ENCODE measurements at regions not wholly inside any gene's neighbourhood (a gene's known extent, or its start where the extent isn't known, plus 50 kb on each side); places are given as distances from the start of the nearest gene placed in this dataset.

DNA sequence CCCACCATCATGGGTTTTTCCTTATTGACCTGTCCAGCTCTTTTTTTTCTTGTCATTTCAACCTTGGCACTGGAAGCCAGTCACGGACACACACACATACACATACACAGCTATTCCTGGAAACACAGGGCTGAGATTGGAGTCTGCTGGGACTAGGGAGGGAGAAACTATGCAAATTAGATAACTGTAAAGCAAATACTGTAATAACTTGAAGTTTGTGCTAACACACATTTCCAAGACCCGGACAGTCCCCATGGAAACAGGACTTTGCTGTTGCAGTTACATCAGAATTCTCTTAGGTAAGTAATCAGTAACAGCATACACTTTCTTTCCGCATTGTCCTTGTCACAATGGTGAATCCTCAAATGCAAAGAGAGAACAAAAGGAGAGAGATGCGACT, 304.4 kb downstream of the KBTBD8 start:
- WGBS, 2 experiments (ENCODE audit: insufficient coverage in 1 of 2, insufficient read length in 1 of 2): 71 to 76% methylated on average over 1 to 3 of the region's 4 CpGs
- no peak for DNase-seq
- Histone ChIP-seq H3K4me1 (ENCODE audit: control insufficient read depth, insufficient read depth, low read length) (peaks cover 7% of the 10 kb centered on the region), H3K27ac (ENCODE audit: low read depth, low read length) (no peak overlapping the region), H3K9ac (ENCODE audit: extremely low read depth, low read length, poor library complexity, severe bottlenecking) (no peak overlapping the region), H3K9me3 (ENCODE audit: control insufficient read depth, low read length) (no peaks in the 10 kb centered on the region), H3K4me3 (ENCODE audit: low read length) (no peak overlapping the region), H3K36me3 (ENCODE audit: control insufficient read depth, insufficient read depth, low read length) (no peaks in the 10 kb centered on the region), H3K27me3 (ENCODE audit: control insufficient read depth, insufficient read depth, low read length, poor library complexity, severe bottlenecking) (no peaks in the 10 kb centered on the region)
- Mint-ChIP-seq H3K4me1 (peaks cover 11% of the 10 kb centered on the region), H3K9me3 (no peaks in the 10 kb centered on the region), H3K27ac (no peak overlapping the region), H3K4me3 (no peak overlapping the region), H3K27me3 (ENCODE audit: insufficient read depth) (no peaks in the 10 kb centered on the region), H3K36me3 (ENCODE audit: low read depth) (no peaks in the 10 kb centered on the region)
- TF ChIP-seq, protein P1, sequence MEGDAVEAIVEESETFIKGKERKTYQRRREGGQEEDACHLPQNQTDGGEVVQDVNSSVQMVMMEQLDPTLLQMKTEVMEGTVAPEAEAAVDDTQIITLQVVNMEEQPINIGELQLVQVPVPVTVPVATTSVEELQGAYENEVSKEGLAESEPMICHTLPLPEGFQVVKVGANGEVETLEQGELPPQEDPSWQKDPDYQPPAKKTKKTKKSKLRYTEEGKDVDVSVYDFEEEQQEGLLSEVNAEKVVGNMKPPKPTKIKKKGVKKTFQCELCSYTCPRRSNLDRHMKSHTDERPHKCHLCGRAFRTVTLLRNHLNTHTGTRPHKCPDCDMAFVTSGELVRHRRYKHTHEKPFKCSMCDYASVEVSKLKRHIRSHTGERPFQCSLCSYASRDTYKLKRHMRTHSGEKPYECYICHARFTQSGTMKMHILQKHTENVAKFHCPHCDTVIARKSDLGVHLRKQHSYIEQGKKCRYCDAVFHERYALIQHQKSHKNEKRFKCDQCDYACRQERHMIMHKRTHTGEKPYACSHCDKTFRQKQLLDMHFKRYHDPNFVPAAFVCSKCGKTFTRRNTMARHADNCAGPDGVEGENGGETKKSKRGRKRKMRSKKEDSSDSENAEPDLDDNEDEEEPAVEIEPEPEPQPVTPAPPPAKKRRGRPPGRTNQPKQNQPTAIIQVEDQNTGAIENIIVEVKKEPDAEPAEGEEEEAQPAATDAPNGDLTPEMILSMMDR (conservative IDR thresholded peaks at IDR 0.05): no peak

DNA sequence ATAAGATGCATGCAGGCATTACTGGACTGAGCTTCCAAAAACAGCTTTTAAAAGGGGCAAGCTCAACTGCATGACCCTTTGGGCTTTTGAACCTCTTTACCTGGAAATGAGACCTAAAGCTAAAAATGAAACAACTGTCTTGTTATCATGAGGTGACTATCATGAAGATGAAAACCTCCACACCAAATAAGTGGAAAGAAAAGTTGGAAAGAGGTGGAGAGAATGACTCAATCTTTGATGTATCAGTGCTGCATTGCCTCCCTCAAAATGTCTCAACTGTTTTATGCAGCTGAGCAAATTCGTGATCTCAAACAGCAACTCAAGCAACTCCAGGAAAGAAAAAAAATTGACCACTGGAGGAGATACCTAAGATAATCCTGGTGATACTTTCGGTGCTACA, 307.1 kb downstream of the KBTBD8 start:
- H3K27ac Mint-ChIP-seq: no peak overlapping the region
- no peak overlapping the region for H3K4me3 ChIP-seq (ENCODE audit: low read length)
- H3K4me3 Mint-ChIP-seq: no peak overlapping the region
- no peaks in the 10 kb centered on the region for H3K36me3 Mint-ChIP-seq (ENCODE audit: low read depth)
- no peaks in the 10 kb centered on the region for H3K36me3 ChIP-seq (ENCODE audit: control insufficient read depth, insufficient read depth, low read length)
- no peak overlapping the region for H3K9ac ChIP-seq (ENCODE audit: extremely low read depth, low read length, poor library complexity, severe bottlenecking)
- 86% methylated on average over 1 to 2 of the region's 2 CpGs for WGBS, 2 experiments (ENCODE audit: insufficient coverage in 1 of 2, insufficient read length in 1 of 2)
- TF ChIP-seq, protein P1 (conservative IDR thresholded peaks at IDR 0.05): no peak
- peaks cover 7% of the 10 kb centered on the region for H3K4me1 ChIP-seq (ENCODE audit: control insufficient read depth, insufficient read depth, low read length)
- no peaks in the 10 kb centered on the region for H3K9me3 ChIP-seq (ENCODE audit: control insufficient read depth, low read length)
- H3K27ac ChIP-seq (ENCODE audit: low read depth, low read length): peak overlapping the region; percentile 60
- H3K9me3 Mint-ChIP-seq: no peaks in the 10 kb centered on the region
- H3K27me3 ChIP-seq (ENCODE audit: control insufficient read depth, insufficient read depth, low read length, poor library complexity, severe bottlenecking): no peaks in the 10 kb centered on the region
- DNase-seq: no peak
- peaks cover 11% of the 10 kb centered on the region for H3K4me1 Mint-ChIP-seq
- H3K27me3 Mint-ChIP-seq (ENCODE audit: insufficient read depth): no peaks in the 10 kb centered on the region

DNA sequence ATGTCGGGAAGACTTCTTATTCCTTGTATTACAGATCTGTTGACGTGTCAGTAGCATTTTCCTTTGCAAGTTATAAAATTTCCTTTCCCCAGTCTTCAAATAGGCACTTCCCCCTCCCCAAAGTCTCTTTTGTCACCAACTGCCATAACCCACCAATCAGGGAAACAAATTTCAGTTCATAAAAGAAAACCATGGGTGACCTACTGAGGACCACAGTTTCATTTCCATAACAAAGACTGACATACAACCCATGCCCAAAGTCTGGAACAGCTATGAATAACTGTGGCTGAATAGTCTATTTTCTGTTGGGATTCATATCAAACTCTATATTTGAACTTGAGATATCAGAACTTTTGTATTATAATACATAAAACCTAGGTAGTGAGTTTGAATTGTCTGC, 307.8 kb downstream of the KBTBD8 start:
- Histone ChIP-seq H3K4me1 (ENCODE audit: control insufficient read depth, insufficient read depth, low read length) (peaks cover 7% of the 10 kb centered on the region), H3K36me3 (ENCODE audit: control insufficient read depth, insufficient read depth, low read length) (no peaks in the 10 kb centered on the region), H3K9me3 (ENCODE audit: control insufficient read depth, low read length) (no peaks in the 10 kb centered on the region), H3K27ac (ENCODE audit: low read depth, low read length) (peak overlapping the region; percentile 88), H3K4me3 (ENCODE audit: low read length) (no peak overlapping the region), H3K9ac (ENCODE audit: extremely low read depth, low read length, poor library complexity, severe bottlenecking) (no peak overlapping the region), H3K27me3 (ENCODE audit: control insufficient read depth, insufficient read depth, low read length, poor library complexity, severe bottlenecking) (no peaks in the 10 kb centered on the region)
- H3K4me1 Mint-ChIP-seq: peaks cover 11% of the 10 kb centered on the region
- no peak overlapping the region for H3K4me3 Mint-ChIP-seq
- WGBS, 2 experiments (ENCODE audit: insufficient coverage in 1 of 2, insufficient read length in 1 of 2): 69 to 95% methylated on average over 2 of the region's 2 CpGs
- TF ChIP-seq, protein P1 (conservative IDR thresholded peaks at IDR 0.05): no peak
- no peak for DNase-seq
- no peaks in the 10 kb centered on the region for H3K9me3 Mint-ChIP-seq
- no peaks in the 10 kb centered on the region for H3K36me3 Mint-ChIP-seq (ENCODE audit: low read depth)
- no peak overlapping the region for H3K27ac Mint-ChIP-seq
- H3K27me3 Mint-ChIP-seq (ENCODE audit: insufficient read depth): no peaks in the 10 kb centered on the region
